K562 (cell line): ENCODE measurements at regions not wholly inside any gene's neighbourhood (a gene's known extent, or its start where the extent isn't known, plus 50 kb on each side); places are given as distances from the start of the nearest gene placed in this dataset.

Experiments
- ATAC-seq: fragments of 200-7000 bp; cut with Tn5 transposase; 3 replicates; pipeline ENCODE4 v1.9.1; 2020; ENCODE audit warnings: moderate library complexity
- BruUV-seq: library from RNA; stranded (reverse); fragments of 400-500 nt; replicated peaks from 2 replicates; lab custom pipeline; 2021; lab: Mats Ljungman, UMichigan
- CTCF ChIA-PET: fragments of 300-600 bp; formaldehyde crosslinking; extraction: SDS; loops from one replicate; lab custom pipeline; 2021; ENCODE audit warnings: low intra/inter-chr PET ratio; lab: Yijun Ruan, JAX
- POLR2A ChIA-PET: fragments of 300-600, 350-650 bp; sonication (Branson Sonifier 250); formaldehyde crosslinking; extraction: SDS; loops from one replicate; lab custom pipeline; 2021; ENCODE audit warnings: antibody characterized with exemption, inconsistent platforms; lab: Yijun Ruan, JAX
- DNase-seq, 4 experiments: peaks; one replicate each; pipeline versions ENCODE4 v3.0.0 to v3.0.0-alpha.2; 2011 to 2018; ENCODE audit warnings: low spot score in 3 of 4, mixed read lengths in 3 of 4; ENCODE audit errors: extremely low read depth in 1 of 4
- FAIRE-seq: peaks from 2 replicates; lab custom pipeline; 2011; peaks lifted over from hg19 to GRCh38; lab: Jason Lieb, UNC
- H2AFZ ChIP-seq: 2 replicates; pipeline ENCODE4 v1.6.0; 2011; ENCODE audit warnings: low read depth, low read length, control low read depth, inconsistent platforms
- H3K27ac ChIP-seq: fragments of 200-600 bp; 3 replicates; pipeline ENCODE4 v1.8.0; 2011; ENCODE audit warnings: low read depth, mild to moderate bottlenecking, control low read depth, inconsistent platforms, low read length, moderate library complexity, mixed read lengths; ENCODE audit errors: extremely low read depth
- H3K27me3 ChIP-seq, 2 experiments: fragments of 300-600 bp in 1 of 2; 2 replicates in 1 of 2; 3 replicates in 1 of 2; pipeline versions ENCODE4 v1.6.0 to v1.8.0; 2011; ENCODE audit warnings: inconsistent platforms in 2 of 2, low read length in 2 of 2, mild to moderate bottlenecking in 1 of 2, mixed read lengths in 1 of 2, moderate library complexity in 1 of 2; ENCODE audit not compliant: control insufficient read depth in 2 of 2, insufficient read depth in 2 of 2
- H3K36me3 ChIP-seq: fragments of 300-600 bp; 3 replicates; pipeline ENCODE4 v1.8.0; 2011; ENCODE audit warnings: mild to moderate bottlenecking, low read length, inconsistent platforms; ENCODE audit not compliant: control insufficient read depth, insufficient read depth
- H3K4me1 ChIP-seq, 2 experiments: fragments of 200-600 bp in 1 of 2; replicated peaks in 1 of 2; 2 replicates in 1 of 2; 3 replicates in 1 of 2; pipeline versions ENCODE4 v1.5.1 to v1.8.0; 2011; ENCODE audit warnings: inconsistent platforms in 2 of 2, low read length in 2 of 2, mild to moderate bottlenecking in 1 of 2, mixed read lengths in 1 of 2, moderate library complexity in 1 of 2; ENCODE audit not compliant: control insufficient read depth in 2 of 2, insufficient read depth in 2 of 2
- H3K4me2 ChIP-seq: 2 replicates; pipeline ENCODE4 v1.6.1; 2011; ENCODE audit warnings: low read length, control low read depth, inconsistent platforms, mixed read lengths; ENCODE audit not compliant: insufficient read depth
- H3K4me3 ChIP-seq: fragments of 200-600 bp; sonication (generic), shearing (Covaris generic); 2 replicates; pipeline ENCODE4 v1.5.1; 2016; ENCODE audit warnings: control low read depth, inconsistent platforms
- H3K79me2 ChIP-seq: fragments of 200-600 bp; 3 replicates; pipeline ENCODE4 v1.8.0; 2011; ENCODE audit warnings: low read length, inconsistent platforms; ENCODE audit not compliant: control insufficient read depth, insufficient read depth
- H3K9ac ChIP-seq, 2 experiments: 2 replicates each; pipeline versions ENCODE4 v1.6.0 to v1.6.1; 2011; ENCODE audit warnings: low read depth in 2 of 2, low read length in 2 of 2, control low read depth in 1 of 2, inconsistent platforms in 1 of 2, mild to moderate bottlenecking in 1 of 2, mixed read lengths in 1 of 2; ENCODE audit not compliant: insufficient read depth in 1 of 2
- H3K9me1 ChIP-seq: one replicate; pipeline ENCODE4 v1.6.0; 2011; ENCODE audit warnings: inconsistent platforms, mild to moderate bottlenecking, low read length, moderate library complexity; ENCODE audit not compliant: control insufficient read depth, insufficient read depth
- H3K9me3 ChIP-seq: replicated peaks from 2 replicates; pipeline ENCODE4 v1.5.1; 2011; ENCODE audit warnings: low read depth, low read length, inconsistent platforms; ENCODE audit not compliant: control insufficient read depth, insufficient read depth
- H4K20me1 ChIP-seq: replicated peaks from 2 replicates; pipeline ENCODE4 v1.6.1; 2011; ENCODE audit warnings: low read length, inconsistent platforms, mixed read lengths; ENCODE audit not compliant: control insufficient read depth, insufficient read depth
- CBX1 ChIP-seq: sonication (generic); IDR thresholded peaks from 2 replicates; pipeline ENCODE4 v1.6.1; 2016; ENCODE audit warnings: antibody characterized with exemption, low read depth, mild to moderate bottlenecking
- CCNT2 ChIP-seq: IDR thresholded peaks from 2 replicates; pipeline ENCODE4 v1.6.1; 2011; ENCODE audit warnings: borderline replicate concordance, low read depth, mild to moderate bottlenecking, moderate library complexity, mixed read lengths, low read length; ENCODE audit not compliant: insufficient read length; ENCODE audit errors: extremely low read depth
- COPS2 ChIP-seq: fragments of 450-650 bp; conservative IDR thresholded peaks from 2 replicates; pipeline ENCODE4 v1.6.1; 2016; ENCODE audit warnings: mild to moderate bottlenecking, moderate library complexity
- FIP1L1 ChIP-seq: fragments of 200-400 bp; formaldehyde crosslinking; IDR thresholded peaks from 2 replicates; pipeline ENCODE4 v1.6.1; 2018; ENCODE audit warnings: mild to moderate bottlenecking, low read depth, low read length; ENCODE audit not compliant: poor library complexity, severe bottlenecking
- NEUROD1 ChIP-seq: fragments of 150-350 bp; IDR thresholded peaks from 2 replicates; pipeline ENCODE4 v1.6.1; 2014; ENCODE audit warnings: borderline replicate concordance, low read length, low read depth; ENCODE audit not compliant: partially characterized antibody
- SAFB ChIP-seq: fragments of 200-400 bp; formaldehyde crosslinking; IDR thresholded peaks from 2 replicates; pipeline ENCODE4 v1.6.1; 2017; ENCODE audit warnings: low read depth, low read length, borderline replicate concordance
- SAFB2 ChIP-seq: fragments of 200-400 bp; formaldehyde crosslinking; IDR thresholded peaks from 2 replicates; pipeline ENCODE4 v1.6.1; 2018; ENCODE audit warnings: borderline replicate concordance, low read length, low read depth, moderate library complexity; ENCODE audit not compliant: severe bottlenecking
- SIN3A ChIP-seq, 2 experiments: fragments of 150-350 bp in 1 of 2; IDR thresholded peaks; 2 replicates each; pipeline ENCODE4 v1.6.1; 2011 to 2016; ENCODE audit warnings: borderline replicate concordance in 2 of 2, low read depth in 2 of 2, low read length in 2 of 2, mild to moderate bottlenecking in 2 of 2, moderate library complexity in 2 of 2; ENCODE audit not compliant: control insufficient read depth in 1 of 2
- SREBF1 ChIP-seq: fragments of 150-350 bp; IDR thresholded peaks from 2 replicates; pipeline ENCODE4 v1.6.1; 2014; ENCODE audit warnings: antibody characterized with exemption, low read depth, low read length, borderline replicate concordance
- TEAD2 ChIP-seq: fragments of 450-650 bp; IDR thresholded peaks from 2 replicates; pipeline ENCODE4 v1.6.1; 2016; ENCODE audit warnings: missing genetic modification characterization, control low read depth, missing compliant biosample characterization
- ZNF121 ChIP-seq: sonication (generic); formaldehyde crosslinking; conservative IDR thresholded peaks from 2 replicates; pipeline ENCODE4 v1.8.0; 2022; ENCODE audit warnings: missing genetic modification reagents
- ZNF23 ChIP-seq: fragments of 250-450 bp; sonication (Bioruptor Pico); IDR thresholded peaks from 2 replicates; pipeline ENCODE4 v1.4.0; 2020; ENCODE audit warnings: mild to moderate bottlenecking
- WGBS: fragments of 100-300 bp; shearing (Covaris generic); methylation state at CpG from one replicate; pipeline ENCODE4 v1.1.6; 2016; ENCODE audit warnings: low coverage, mixed read lengths; ENCODE audit not compliant: insufficient coverage; ENCODE audit errors: missing lambda C conversion rate; 5-methylcytosine and 5-hydroxymethylcytosine counted together
- in situ Hi-C: fragments of 300-500 bp; cut with MboI; formaldehyde crosslinking; loops from 4 replicates; pipeline ENCODE4 v1.15.0; 2018; ENCODE audit warnings: inconsistent platforms, mixed read lengths
- intact Hi-C: fragments of 100-400 bp; cut with micrococcal nuclease; formaldehyde crosslinking; loops from 2 replicates; pipeline ENCODE4 v1.14.2; 2022
- TF ChIP-seq, protein P1 (sequence below): fragments of 250-450 bp; sonication (Bioruptor Pico); IDR thresholded peaks from 2 replicates; pipeline ENCODE4 v1.5.0; 2022; ENCODE audit warnings: mild to moderate bottlenecking
- TF ChIP-seq, protein P2 (sequence below): fragments of 450-650 bp; formaldehyde crosslinking; IDR thresholded peaks from 2 replicates; pipeline ENCODE4 v1.4.0; 2020; ENCODE audit warnings: mild to moderate bottlenecking, moderate library complexity

DNA sequence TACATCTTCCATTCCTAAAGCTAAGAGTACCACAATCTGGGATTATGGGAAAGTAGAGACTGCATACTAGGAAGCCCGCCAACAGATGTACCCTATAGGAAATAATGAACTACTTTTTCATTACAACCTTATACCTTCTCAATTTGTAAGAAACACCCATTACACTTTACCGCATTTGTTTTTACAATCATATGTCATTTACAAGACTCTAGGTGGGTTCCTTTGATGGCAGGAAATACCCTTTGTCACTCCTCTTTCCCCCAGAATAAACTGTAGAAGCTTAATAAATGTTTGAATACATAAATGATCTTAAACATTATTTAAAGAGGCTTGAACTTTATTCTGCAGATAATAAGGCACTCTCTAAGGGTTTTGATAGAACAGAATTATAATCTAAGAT, 150.1 kb upstream of the TGFBR2 start:
- Histone ChIP-seq H3K27ac (no peak overlapping the region), H3K27me3 (no peaks in the 10 kb centered on the region), H2AFZ (no peak overlapping the region), H3K4me2 (no peak overlapping the region), H3K9me1 (no peaks in the 10 kb centered on the region), H4K20me1 (no peaks in the 10 kb centered on the region), H3K36me3 (no peaks in the 10 kb centered on the region; the same call in 2 of the 3 replicates), H3K9ac (no peak overlapping the region), H3K79me2 (no peaks in the 10 kb centered on the region), H3K4me3 (no peak overlapping the region), H3K4me1 (no peaks in the 10 kb centered on the region), H3K9me3 (no peaks in the 10 kb centered on the region; the same call in 1 of the 2 replicates)
- FAIRE-seq (no peak), ATAC-seq (no peak), DNase-seq (no peak)
- 4% methylated on average over 2 of the region's 2 CpGs for WGBS
- TF ChIP-seq NEUROD1 (no peak), FIP1L1 (no peak), SAFB (no peak), CBX1 (no peak), SIN3A (IDR thresholded peaks at IDR 0.05; ENCODE audit: borderline replicate concordance in 2 of 2, control insufficient read depth in 1 of 2, low read depth in 2 of 2, low read length in 2 of 2) (no peak), ZNF23 (no peak), ZNF121 (CRISPR knock-in tag) (no peak), CCNT2 (no peak), TEAD2 (tag) (no peak), SREBF1 (no peak), SAFB2 (no peak), COPS2 (no peak)
- TF ChIP-seq, protein P1, sequence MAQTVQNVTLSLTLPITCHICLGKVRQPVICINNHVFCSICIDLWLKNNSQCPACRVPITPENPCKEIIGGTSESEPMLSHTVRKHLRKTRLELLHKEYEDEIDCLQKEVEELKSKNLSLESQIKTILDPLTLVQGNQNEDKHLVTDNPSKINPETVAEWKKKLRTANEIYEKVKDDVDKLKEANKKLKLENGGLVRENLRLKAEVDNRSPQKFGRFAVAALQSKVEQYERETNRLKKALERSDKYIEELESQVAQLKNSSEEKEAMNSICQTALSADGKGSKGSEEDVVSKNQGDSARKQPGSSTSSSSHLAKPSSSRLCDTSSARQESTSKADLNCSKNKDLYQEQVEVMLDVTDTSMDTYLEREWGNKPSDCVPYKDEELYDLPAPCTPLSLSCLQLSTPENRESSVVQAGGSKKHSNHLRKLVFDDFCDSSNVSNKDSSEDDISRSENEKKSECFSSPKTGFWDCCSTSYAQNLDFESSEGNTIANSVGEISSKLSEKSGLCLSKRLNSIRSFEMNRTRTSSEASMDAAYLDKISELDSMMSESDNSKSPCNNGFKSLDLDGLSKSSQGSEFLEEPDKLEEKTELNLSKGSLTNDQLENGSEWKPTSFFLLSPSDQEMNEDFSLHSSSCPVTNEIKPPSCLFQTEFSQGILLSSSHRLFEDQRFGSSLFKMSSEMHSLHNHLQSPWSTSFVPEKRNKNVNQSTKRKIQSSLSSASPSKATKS: no peak
- TF ChIP-seq, protein P2, sequence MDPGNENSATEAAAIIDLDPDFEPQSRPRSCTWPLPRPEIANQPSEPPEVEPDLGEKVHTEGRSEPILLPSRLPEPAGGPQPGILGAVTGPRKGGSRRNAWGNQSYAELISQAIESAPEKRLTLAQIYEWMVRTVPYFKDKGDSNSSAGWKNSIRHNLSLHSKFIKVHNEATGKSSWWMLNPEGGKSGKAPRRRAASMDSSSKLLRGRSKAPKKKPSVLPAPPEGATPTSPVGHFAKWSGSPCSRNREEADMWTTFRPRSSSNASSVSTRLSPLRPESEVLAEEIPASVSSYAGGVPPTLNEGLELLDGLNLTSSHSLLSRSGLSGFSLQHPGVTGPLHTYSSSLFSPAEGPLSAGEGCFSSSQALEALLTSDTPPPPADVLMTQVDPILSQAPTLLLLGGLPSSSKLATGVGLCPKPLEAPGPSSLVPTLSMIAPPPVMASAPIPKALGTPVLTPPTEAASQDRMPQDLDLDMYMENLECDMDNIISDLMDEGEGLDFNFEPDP: no peak
- CTCF ChIA-PET: no interaction called here
- POLR2A ChIA-PET: no interaction called here
- in situ Hi-C loops (no loop called here), intact Hi-C loops (no loop called here)
- BruUV-seq: no TSS peak
